ENCODE measurements at regions not wholly inside any gene's neighbourhood (a gene's known extent, or its start where the extent isn't known, plus 50 kb on each side); places are given as distances from the start of the nearest gene placed in this dataset.

GRCh38 chrX:40422021-40422420 lies 158.7 kb upstream of the ATP6AP2 start:
- Mint-ChIP-seq H3K4me1 (no peaks in the 10 kb centered on the region), H3K27ac (no peak overlapping the region), H3K27me3 (no peaks in the 10 kb centered on the region), H3K36me3 (ENCODE audit: low read depth) (no peaks in the 10 kb centered on the region), H3K9me3 (no peaks in the 10 kb centered on the region), H3K4me3 (no peak overlapping the region)
- ATAC-seq (replicated peaks) = no peak

GRCh38 chrX:40420899-40421729 lies 159.7 kb upstream of the ATP6AP2 start:
- Mint-ChIP-seq H3K27me3 (no peaks in the 10 kb centered on the region), H3K4me3 (no peak overlapping the region), H3K4me1 (no peaks in the 10 kb centered on the region), H3K9me3 (no peaks in the 10 kb centered on the region), H3K27ac (no peak overlapping the region), H3K36me3 (ENCODE audit: low read depth) (no peaks in the 10 kb centered on the region)
- peak; percentile 34 for ATAC-seq (replicated peaks)

GRCh38 chrX:40418813-40419195 lies 162.0 kb upstream of the ATP6AP2 start:
- peak; percentile 73 for ATAC-seq (replicated peaks)
- H3K9me3 Mint-ChIP-seq = no peaks in the 10 kb centered on the region
- H3K36me3 Mint-ChIP-seq (ENCODE audit: low read depth) = no peaks in the 10 kb centered on the region
- H3K4me3 Mint-ChIP-seq = no peak overlapping the region
- H3K27me3 Mint-ChIP-seq = no peaks in the 10 kb centered on the region
- no peak overlapping the region for H3K27ac Mint-ChIP-seq
- H3K4me1 Mint-ChIP-seq = no peaks in the 10 kb centered on the region

GRCh38 chrX:40418146-40418812 lies 162.5 kb upstream of the ATP6AP2 start:
- ATAC-seq (replicated peaks) = peak; percentile 68
- no peak overlapping the region for H3K4me3 Mint-ChIP-seq
- H3K4me1 Mint-ChIP-seq = no peaks in the 10 kb centered on the region
- H3K9me3 Mint-ChIP-seq = no peaks in the 10 kb centered on the region
- H3K27me3 Mint-ChIP-seq = no peaks in the 10 kb centered on the region
- H3K36me3 Mint-ChIP-seq (ENCODE audit: low read depth) = no peaks in the 10 kb centered on the region
- H3K27ac Mint-ChIP-seq = no peak overlapping the region

GRCh38 chrX:40415675-40416074 lies 165.1 kb upstream of the ATP6AP2 start:
- Mint-ChIP-seq H3K9me3 (no peaks in the 10 kb centered on the region), H3K36me3 (ENCODE audit: low read depth) (no peaks in the 10 kb centered on the region), H3K4me1 (no peaks in the 10 kb centered on the region)

GRCh38 chrX:40414335-40414734 lies 166.4 kb upstream of the ATP6AP2 start:
- no peaks in the 10 kb centered on the region for H3K36me3 Mint-ChIP-seq (ENCODE audit: low read depth)
- H3K27me3 Mint-ChIP-seq = no peaks in the 10 kb centered on the region
- no peaks in the 10 kb centered on the region for H3K9me3 Mint-ChIP-seq
- H3K4me1 Mint-ChIP-seq = no peaks in the 10 kb centered on the region
- no peak for ATAC-seq (replicated peaks)
- H3K4me3 Mint-ChIP-seq = no peak overlapping the region
- no peak overlapping the region for H3K27ac Mint-ChIP-seq

More at GRCh38 chrX:40415675-40416074, 165.1 kb upstream of the ATP6AP2 start:
- no peak overlapping the region for H3K4me3 Mint-ChIP-seq
- H3K27me3 Mint-ChIP-seq = no peaks in the 10 kb centered on the region
- no peak overlapping the region for H3K27ac Mint-ChIP-seq
- ATAC-seq (replicated peaks) = no peak

- Mint-ChIP-seq H3K4me3 (no peak overlapping the region), H3K4me1 (no peaks in the 10 kb centered on the region), H3K36me3 (ENCODE audit: low read depth) (no peaks in the 10 kb centered on the region), H3K27ac (no peak overlapping the region), H3K9me3 (peaks cover 4% of the 10 kb centered on the region), H3K27me3 (no peaks in the 10 kb centered on the region)
- peak; percentile 40 for ATAC-seq (replicated peaks)
These were observed 169.2 kb upstream of the ATP6AP2 start for GRCh38 chrX:40411340-40412111.

GRCh38 chrX:40410859-40411258 lies 169.9 kb upstream of the ATP6AP2 start:
- H3K36me3 Mint-ChIP-seq (ENCODE audit: low read depth) = no peaks in the 10 kb centered on the region
- no peak overlapping the region for H3K27ac Mint-ChIP-seq
- H3K9me3 Mint-ChIP-seq = peaks cover 4% of the 10 kb centered on the region
- H3K4me1 Mint-ChIP-seq = no peaks in the 10 kb centered on the region
- H3K4me3 Mint-ChIP-seq = no peak overlapping the region
- no peak for ATAC-seq (replicated peaks)
- no peaks in the 10 kb centered on the region for H3K27me3 Mint-ChIP-seq

- H3K27ac Mint-ChIP-seq = no peak overlapping the region
- no peaks in the 10 kb centered on the region for H3K27me3 Mint-ChIP-seq
- H3K4me1 Mint-ChIP-seq = no peaks in the 10 kb centered on the region
- peaks cover 4% of the 10 kb centered on the region for H3K9me3 Mint-ChIP-seq
- H3K4me3 Mint-ChIP-seq = no peak overlapping the region
- ATAC-seq (replicated peaks) = peak; percentile 45
- no peaks in the 10 kb centered on the region for H3K36me3 Mint-ChIP-seq (ENCODE audit: low read depth)
These were observed 174.4 kb upstream of the ATP6AP2 start for GRCh38 chrX:40406330-40406859.

- Mint-ChIP-seq H3K36me3 (ENCODE audit: low read depth) (no peaks in the 10 kb centered on the region), H3K4me3 (no peak overlapping the region), H3K27me3 (no peaks in the 10 kb centered on the region), H3K27ac (no peak overlapping the region), H3K4me1 (no peaks in the 10 kb centered on the region), H3K9me3 (peaks cover 4% of the 10 kb centered on the region)
- ATAC-seq (replicated peaks) = no peak
These were observed 175.4 kb upstream of the ATP6AP2 start for GRCh38 chrX:40405399-40405798.

- Mint-ChIP-seq H3K9me3 (peaks cover 4% of the 10 kb centered on the region), H3K4me3 (no peak overlapping the region), H3K36me3 (ENCODE audit: low read depth) (no peaks in the 10 kb centered on the region), H3K27me3 (no peaks in the 10 kb centered on the region), H3K27ac (no peak overlapping the region), H3K4me1 (no peaks in the 10 kb centered on the region)
- no peak for ATAC-seq (replicated peaks)
These were observed 177.0 kb upstream of the ATP6AP2 start for GRCh38 chrX:40403757-40404156.

- Mint-ChIP-seq H3K27ac (no peak overlapping the region), H3K27me3 (no peaks in the 10 kb centered on the region), H3K9me3 (peaks cover 1% of the 10 kb centered on the region), H3K36me3 (ENCODE audit: low read depth) (no peaks in the 10 kb centered on the region), H3K4me3 (no peak overlapping the region), H3K4me1 (no peaks in the 10 kb centered on the region)
- peak; percentile 73 for ATAC-seq (replicated peaks)
These were observed 177.8 kb upstream of the ATP6AP2 start for GRCh38 chrX:40402831-40403533.

- Mint-ChIP-seq H3K27me3 (no peaks in the 10 kb centered on the region), H3K4me1 (no peaks in the 10 kb centered on the region), H3K36me3 (ENCODE audit: low read depth) (no peaks in the 10 kb centered on the region), H3K4me3 (no peak overlapping the region), H3K27ac (no peak overlapping the region), H3K9me3 (no peaks in the 10 kb centered on the region)
- ATAC-seq (replicated peaks) = no peak
These were observed 185.7 kb upstream of the ATP6AP2 start for GRCh38 chrX:40395102-40395501.

- no peak overlapping the region for H3K27ac Mint-ChIP-seq
- H3K4me1 Mint-ChIP-seq = no peaks in the 10 kb centered on the region
- ATAC-seq (replicated peaks) = no peak
- no peaks in the 10 kb centered on the region for H3K9me3 Mint-ChIP-seq
- no peaks in the 10 kb centered on the region for H3K27me3 Mint-ChIP-seq
- H3K4me3 Mint-ChIP-seq = no peak overlapping the region
- no peaks in the 10 kb centered on the region for H3K36me3 Mint-ChIP-seq (ENCODE audit: low read depth)
These were observed 186.5 kb upstream of the ATP6AP2 start for GRCh38 chrX:40394302-40394701.

Measured in activated T-helper 17 cell treated with anti-CD3 and anti-CD28 coated beads, Interleukin-2, amount 50 U/mL, for 72 hours (primary cell).